ENCODE measurements at regions not wholly inside any gene's neighbourhood (a gene's known extent, or its start where the extent isn't known, plus 50 kb on each side); places are given as distances from the start of the nearest gene placed in this dataset.

GRCh38 chr7:49264530-49264929 lies 340.2 kb downstream of the CDC14C start:
- no peak overlapping the region for H3K4me3 ChIP-seq (ENCODE audit: low read depth, low read length)
- no peak for TF ChIP-seq CTCF (IDR thresholded peaks at IDR 0.05; ENCODE audit: insufficient read depth, low read depth, low read length, missing control alignments)
- no peak for DNase-seq (ENCODE audit: low read depth)

GRCh38 chr7:49273897-49274296 lies 349.6 kb downstream of the CDC14C start:
- TF ChIP-seq CTCF (IDR thresholded peaks at IDR 0.05; ENCODE audit: insufficient read depth, low read depth, low read length, missing control alignments): no peak
- no peak overlapping the region for H3K4me3 ChIP-seq (ENCODE audit: low read depth, low read length)
- no peak for DNase-seq (ENCODE audit: low read depth)

GRCh38 chr7:49279891-49280290 lies 355.5 kb downstream of the CDC14C start:
- no peak overlapping the region for H3K4me3 ChIP-seq (ENCODE audit: low read depth, low read length)
- TF ChIP-seq CTCF (IDR thresholded peaks at IDR 0.05; ENCODE audit: insufficient read depth, low read depth, low read length, missing control alignments): no peak
- DNase-seq (ENCODE audit: low read depth): no peak

- DNase-seq (ENCODE audit: low read depth): no peak
- H3K4me3 ChIP-seq (ENCODE audit: low read depth, low read length): no peak overlapping the region
- no peak for TF ChIP-seq CTCF (IDR thresholded peaks at IDR 0.05; ENCODE audit: insufficient read depth, low read depth, low read length, missing control alignments)
Observed at GRCh38 chr7:49287653-49288052, 363.3 kb downstream of the CDC14C start.

GRCh38 chr7:49294611-49295010 lies 370.3 kb downstream of the CDC14C start:
- no peak overlapping the region for H3K4me3 ChIP-seq (ENCODE audit: low read depth, low read length)
- TF ChIP-seq CTCF (IDR thresholded peaks at IDR 0.05; ENCODE audit: insufficient read depth, low read depth, low read length, missing control alignments): no peak

GRCh38 chr7:49295146-49295545 lies 370.8 kb downstream of the CDC14C start:
- TF ChIP-seq CTCF (IDR thresholded peaks at IDR 0.05; ENCODE audit: insufficient read depth, low read depth, low read length, missing control alignments): no peak
- H3K4me3 ChIP-seq (ENCODE audit: low read depth, low read length): no peak overlapping the region
- no peak for DNase-seq (ENCODE audit: low read depth)

More at GRCh38 chr7:49294611-49295010, 370.3 kb downstream of the CDC14C start:
- no peak for DNase-seq (ENCODE audit: low read depth)

- no peak overlapping the region for H3K4me3 ChIP-seq (ENCODE audit: low read depth, low read length)
- no peak for TF ChIP-seq CTCF (IDR thresholded peaks at IDR 0.05; ENCODE audit: insufficient read depth, low read depth, low read length, missing control alignments)
- no peak for DNase-seq (ENCODE audit: low read depth)
Observed at GRCh38 chr7:49297958-49298357, 373.6 kb downstream of the CDC14C start.

All from GM12865 (cell line).